Hepatocyte (in vitro differentiated cells): ENCODE measurements at regions not wholly inside any gene's neighbourhood (a gene's known extent, or its start where the extent isn't known, plus 50 kb on each side); places are given as distances from the start of the nearest gene placed in this dataset.

Experiments used
- EZH2 ChIP-seq: fragments of 200-600 bp; sonication (generic); IDR thresholded peaks from 2 replicates; pipeline ENCODE4 v1.6.1; 2016; ENCODE audit warnings: antibody characterized with exemption, mild to moderate bottlenecking, borderline replicate concordance
- TF ChIP-seq, protein P1 (sequence below): fragments of 200-600 bp; sonication (generic); IDR thresholded peaks from 2 replicates; pipeline ENCODE4 v1.5.1; 2016; ENCODE audit warnings: antibody characterized with exemption, mild to moderate bottlenecking; ENCODE audit not compliant: poor library complexity

DNA sequence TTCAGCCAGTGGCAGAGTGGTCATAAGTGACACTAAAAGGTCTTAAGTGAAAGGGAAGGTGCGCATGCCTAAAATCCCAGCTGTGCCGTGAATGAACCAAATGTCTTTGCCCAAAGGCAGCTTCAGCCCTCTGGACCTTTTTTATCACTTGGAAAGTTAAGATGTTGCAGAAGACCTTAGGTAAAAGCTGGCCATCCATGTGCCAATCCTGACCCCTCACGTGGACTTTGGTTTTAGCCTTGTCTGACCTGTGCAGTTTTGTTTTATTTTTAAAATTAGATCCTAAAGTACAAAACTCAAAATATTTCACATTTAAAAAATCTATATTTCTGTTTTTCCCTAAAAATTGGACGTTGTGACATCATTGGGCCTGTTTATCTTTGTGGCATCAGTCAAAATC lies 429.5 kb downstream of the STK39 start:
- TF ChIP-seq, protein P1, sequence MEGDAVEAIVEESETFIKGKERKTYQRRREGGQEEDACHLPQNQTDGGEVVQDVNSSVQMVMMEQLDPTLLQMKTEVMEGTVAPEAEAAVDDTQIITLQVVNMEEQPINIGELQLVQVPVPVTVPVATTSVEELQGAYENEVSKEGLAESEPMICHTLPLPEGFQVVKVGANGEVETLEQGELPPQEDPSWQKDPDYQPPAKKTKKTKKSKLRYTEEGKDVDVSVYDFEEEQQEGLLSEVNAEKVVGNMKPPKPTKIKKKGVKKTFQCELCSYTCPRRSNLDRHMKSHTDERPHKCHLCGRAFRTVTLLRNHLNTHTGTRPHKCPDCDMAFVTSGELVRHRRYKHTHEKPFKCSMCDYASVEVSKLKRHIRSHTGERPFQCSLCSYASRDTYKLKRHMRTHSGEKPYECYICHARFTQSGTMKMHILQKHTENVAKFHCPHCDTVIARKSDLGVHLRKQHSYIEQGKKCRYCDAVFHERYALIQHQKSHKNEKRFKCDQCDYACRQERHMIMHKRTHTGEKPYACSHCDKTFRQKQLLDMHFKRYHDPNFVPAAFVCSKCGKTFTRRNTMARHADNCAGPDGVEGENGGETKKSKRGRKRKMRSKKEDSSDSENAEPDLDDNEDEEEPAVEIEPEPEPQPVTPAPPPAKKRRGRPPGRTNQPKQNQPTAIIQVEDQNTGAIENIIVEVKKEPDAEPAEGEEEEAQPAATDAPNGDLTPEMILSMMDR, result no peak
- no peak for TF ChIP-seq EZH2
